Skin epidermis (tissue), 12 donors: ENCODE measurements at regions not wholly inside any gene's neighbourhood (a gene's known extent, or its start where the extent isn't known, plus 50 kb on each side); places are given as distances from the start of the nearest gene placed in this dataset.

Source experiments
- H3K27ac ChIP-seq, 21 experiments: fragments of 200-600 bp; sonication (generic) in 11 of 21; one replicate each; pipeline ENCODE4 v1.5.0; 2020; ENCODE audit warnings: mild to moderate bottlenecking in 3 of 21, inconsistent platforms in 2 of 21, moderate library complexity in 2 of 21
- H3K4me3 ChIP-seq, 7 experiments: fragments of 200-600 bp; sonication (generic) in 2 of 7; one replicate each; pipeline ENCODE4 v1.5.0; 2020; ENCODE audit warnings: inconsistent platforms in 2 of 7, mild to moderate bottlenecking in 2 of 7, moderate library complexity in 1 of 7

DNA sequence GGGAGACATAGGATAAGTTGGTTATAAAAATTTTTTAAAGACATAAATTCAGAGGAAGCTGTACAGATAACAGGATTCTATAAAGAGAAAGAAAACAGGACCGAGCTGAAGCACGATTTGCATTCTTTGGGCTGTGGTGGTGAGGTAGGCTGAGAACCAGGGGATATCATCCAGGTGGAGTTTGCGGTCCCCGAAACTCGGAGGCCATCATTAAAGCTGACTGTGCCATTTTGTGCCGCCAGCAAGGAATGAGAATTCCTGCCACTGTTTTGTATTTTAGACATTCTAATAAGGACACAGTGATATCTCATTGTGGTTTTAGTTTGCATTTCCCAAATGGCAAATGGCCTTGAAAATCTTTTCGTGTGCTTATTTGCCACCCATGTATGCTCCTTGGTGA is 197.9 kb downstream of the IRF8 start:
- Histone ChIP-seq H3K27ac (no peak overlapping the region), H3K4me3 (no peak overlapping the region)

DNA sequence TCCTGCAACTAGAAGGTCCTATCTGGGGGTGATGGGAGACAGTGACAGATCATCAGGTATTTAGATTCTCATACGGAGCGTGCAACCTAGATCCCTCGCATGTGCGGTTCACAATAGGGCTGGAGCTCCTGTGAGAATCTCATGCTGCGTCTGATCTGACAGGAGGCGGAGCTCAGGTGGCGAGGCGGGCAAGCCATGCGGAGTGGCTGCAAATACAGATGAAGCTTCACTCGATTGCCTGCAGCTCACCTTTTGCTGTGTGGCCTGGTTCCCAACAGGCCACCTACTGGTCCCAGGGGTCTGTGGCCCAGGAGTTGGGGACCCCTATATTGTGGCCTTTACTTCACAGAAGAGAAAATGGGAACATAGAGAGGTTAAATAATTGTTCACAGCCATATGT is 200.4 kb downstream of the IRF8 start:
- H3K4me3 ChIP-seq, result no peak overlapping the region
- no peak overlapping the region for H3K27ac ChIP-seq

DNA sequence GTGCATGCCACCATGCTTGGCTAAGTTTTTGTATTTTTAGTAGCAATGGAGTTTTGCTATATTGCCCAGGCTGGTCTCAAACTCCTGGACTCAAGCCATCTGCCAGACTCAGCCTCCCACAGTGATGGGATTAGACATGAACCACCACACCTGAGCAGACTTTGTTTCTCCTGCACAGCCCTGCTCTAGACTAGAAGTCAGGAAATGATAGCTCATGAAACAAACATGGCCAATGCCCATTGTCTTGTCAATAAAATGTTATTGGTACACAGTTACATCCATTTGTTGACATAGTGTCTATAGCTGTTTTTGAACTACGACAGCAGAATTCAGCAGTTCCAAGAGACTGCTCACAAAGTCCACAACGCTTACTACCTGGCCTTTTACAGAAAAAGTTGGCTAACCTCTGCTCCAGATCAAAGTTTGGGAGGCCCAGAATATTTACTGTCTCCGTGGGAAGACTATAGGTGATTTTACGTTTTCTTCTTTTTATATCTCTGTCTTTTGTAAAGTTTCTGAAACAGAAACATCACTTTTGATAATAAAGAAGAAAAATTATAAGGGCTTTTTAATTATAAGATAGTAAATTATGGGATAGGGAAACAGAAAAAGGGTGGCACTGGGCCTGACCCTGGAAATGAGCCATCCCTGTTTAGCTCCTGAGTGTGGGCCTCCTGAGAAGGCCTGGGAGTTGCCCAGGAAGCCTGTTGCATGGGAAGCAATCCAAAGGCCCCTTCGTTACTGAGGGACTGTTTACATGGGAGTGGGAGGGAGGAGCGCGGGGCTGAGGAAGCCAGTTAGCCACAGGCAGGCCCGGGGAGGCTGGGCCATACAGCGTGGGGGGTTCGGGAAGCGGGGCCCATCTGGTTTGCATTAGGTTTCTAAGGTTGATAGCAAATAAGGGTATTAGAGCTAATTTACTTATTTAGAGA is 201.5 kb downstream of the IRF8 start:
- Histone ChIP-seq H3K27ac (no peak overlapping the region), H3K4me3 (no peak overlapping the region)

DNA sequence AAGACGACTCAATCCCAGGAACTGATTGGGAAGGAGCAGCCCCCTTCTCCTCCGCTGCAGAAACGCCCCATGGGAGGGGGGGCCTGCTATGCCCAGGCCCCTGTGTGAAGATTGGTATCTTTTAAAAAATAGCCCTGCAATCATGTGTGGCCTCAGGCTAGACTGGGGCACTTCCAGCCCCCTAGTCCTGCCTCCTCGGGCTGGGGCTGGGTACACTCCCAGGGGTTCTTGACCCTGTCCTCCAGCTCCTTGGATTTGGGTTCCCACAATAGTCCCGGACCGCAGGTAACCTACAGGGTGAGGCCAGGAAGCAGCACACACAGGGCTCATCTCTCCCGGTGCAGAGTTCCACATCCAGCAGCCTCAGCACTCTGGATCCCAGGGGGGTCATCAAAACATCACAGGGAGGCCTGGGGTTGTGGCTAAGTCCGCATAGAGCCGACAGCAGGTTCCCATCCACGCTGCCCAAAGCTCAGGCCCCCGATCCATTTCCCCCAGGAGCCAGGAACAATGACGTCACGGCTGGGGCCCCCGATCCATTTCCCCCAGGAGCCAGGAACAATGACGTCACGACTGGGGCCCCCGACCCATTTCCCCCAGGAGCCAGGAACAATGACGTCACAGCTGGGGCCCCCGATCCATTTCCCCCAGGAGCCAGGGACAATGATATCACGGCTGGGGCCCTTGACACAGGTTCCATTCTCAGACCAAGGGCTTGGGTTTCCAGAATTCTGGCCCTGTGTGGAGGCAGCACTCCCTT is 202.4 kb downstream of the IRF8 start:
- no peak overlapping the region for H3K27ac ChIP-seq
- H3K4me3 ChIP-seq, result no peak overlapping the region

DNA sequence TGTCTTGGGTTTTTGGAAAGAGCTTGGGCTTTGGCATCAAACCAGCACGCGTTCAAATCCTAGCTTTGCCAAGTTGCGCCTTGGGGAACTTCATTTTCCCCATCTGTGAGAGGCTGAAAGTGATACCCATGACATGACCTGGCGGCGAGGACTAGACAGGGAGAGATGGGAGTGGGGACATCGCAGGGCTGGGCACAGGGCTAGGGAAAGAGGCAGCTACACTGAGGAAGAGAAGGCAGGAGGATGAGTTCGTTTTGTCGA is 202.9 kb downstream of the IRF8 start:
- no peak overlapping the region for H3K27ac ChIP-seq
- H3K4me3 ChIP-seq, result no peak overlapping the region

DNA sequence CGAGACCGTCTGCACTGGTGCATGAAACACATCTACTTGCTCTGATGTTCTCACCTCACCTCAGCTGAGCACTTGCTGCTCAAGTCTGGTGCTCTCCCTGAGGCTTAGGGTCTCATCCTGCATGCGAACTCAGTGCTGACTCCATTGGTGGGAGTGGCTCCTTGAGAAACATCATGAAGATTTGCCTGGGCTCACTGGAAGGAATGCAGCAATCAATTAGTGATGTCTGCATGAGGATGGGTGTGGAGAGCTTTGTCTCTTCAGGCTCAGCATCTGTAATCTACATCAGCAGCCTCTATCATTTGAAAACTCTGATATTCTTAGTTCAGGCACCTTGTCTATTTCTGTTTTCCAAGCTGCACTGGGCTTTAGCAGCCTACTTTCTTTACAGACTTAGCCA is 204.4 kb downstream of the IRF8 start:
- no peak overlapping the region for H3K27ac ChIP-seq
- no peak overlapping the region for H3K4me3 ChIP-seq

DNA sequence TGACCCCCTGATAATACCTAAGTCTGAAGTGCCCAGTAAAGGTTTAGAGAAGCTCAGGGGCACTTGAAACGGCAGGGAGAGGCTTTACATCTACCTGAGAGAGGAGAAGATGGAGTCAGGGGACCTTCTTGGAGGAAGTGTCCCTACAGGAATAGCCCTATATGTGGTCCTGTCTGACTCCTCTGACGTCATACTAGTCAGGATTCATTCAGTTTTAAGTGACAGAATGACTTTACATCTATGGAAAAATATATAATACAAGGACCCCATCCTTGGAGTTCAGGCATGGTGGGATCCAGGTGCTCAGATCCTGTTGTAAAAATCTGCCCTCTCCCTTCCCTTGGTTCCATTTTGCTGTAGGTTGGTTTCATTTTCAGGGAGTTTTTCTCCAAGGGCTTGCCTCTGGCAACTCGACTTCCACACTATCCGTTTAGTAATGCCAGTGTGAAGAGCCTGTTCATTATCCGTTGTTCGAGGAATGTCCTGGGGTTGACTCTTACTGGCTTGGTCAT is 205.6 kb downstream of the IRF8 start:
- H3K4me3 ChIP-seq, result no peak overlapping the region
- no peak overlapping the region for H3K27ac ChIP-seq

DNA sequence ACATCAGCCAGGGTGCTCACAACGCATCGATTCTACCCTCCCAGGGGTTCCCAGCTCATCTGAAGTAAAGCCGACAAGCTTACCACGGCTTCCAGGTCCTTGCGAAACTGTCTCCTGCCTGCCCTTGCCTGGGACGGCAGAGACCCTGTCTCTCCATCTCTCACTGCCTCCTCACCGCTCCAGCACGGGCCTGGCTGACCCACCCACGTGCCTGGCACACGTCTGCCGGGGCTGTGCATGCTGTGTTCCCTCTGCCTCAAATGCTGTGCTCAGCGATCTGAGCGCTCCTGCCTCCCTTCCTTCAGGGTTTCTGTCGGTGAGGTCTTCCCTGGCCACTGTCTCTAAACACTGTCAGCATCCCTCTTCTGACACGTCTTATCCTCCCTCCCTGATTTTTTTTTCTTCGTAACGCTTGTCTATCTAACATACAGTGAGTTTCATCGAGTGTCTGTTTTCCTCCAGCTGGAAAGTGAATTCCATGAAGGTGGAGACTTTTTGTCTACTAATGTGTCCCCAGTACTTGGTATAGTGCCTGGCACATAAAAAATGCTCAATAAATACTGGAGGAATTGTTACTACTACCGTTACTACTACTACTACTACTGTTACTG is 208.4 kb downstream of the IRF8 start:
- Histone ChIP-seq H3K27ac (no peak overlapping the region), H3K4me3 (no peak overlapping the region)

DNA sequence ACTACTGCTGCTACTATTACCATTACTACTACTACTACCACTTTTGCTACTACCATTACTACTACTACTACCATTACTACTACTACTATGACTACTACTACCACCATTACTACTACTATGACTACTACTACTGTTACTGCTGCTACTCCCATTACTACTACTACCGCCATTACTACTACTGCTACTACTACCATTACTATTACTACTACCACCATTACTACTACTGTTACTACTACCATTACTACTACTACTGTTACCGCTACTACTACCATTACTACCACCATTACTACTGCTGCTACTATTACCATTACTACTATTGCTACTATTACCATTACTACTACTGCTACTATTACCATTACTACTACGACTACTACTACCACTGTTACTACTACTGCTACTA is 209.1 kb downstream of the IRF8 start:
- Histone ChIP-seq H3K27ac (no peak overlapping the region), H3K4me3 (no peak overlapping the region)

DNA sequence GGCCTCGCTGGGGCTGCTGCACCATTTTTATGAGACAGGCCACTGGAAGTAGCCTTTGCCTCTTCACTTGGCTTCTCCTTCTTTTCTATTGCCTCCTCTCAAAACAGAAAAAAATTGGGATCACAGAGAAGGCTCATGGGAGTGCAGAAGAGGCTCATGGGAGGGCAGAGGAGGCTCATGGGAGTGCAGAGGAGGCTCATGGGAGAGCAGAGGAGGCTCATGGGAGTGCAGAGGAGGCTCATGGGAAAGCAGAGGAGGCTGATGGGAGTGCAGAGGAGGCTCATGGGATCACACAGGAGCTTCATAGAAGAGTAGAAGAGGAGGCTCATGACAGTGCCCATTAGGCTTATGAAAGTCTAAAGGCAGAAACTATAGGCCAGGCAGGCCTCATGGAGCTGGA is 211.2 kb downstream of the IRF8 start:
- Histone ChIP-seq H3K4me3 (no peak overlapping the region), H3K27ac (no peak overlapping the region)

DNA sequence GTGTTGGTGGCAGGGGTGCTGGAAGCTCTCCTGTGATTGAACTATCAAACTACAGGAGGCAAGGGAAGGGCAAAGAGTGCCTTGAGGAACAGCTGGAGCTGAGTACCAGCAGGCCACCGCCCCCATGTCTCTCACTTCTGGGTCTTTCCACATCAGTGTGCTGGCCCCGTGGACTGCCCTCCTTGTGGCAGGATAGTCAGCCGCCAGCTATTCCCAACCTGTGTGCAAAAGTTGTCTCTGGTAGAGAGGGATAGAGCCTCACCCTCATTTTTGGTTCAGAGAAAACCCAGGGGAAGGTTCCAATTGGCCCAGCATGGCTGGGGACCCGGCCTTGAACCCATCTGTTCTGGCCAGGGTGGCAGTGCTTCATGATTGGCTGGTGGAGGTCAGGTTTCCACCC is 211.8 kb downstream of the IRF8 start:
- no peak overlapping the region for H3K4me3 ChIP-seq
- no peak overlapping the region for H3K27ac ChIP-seq

DNA sequence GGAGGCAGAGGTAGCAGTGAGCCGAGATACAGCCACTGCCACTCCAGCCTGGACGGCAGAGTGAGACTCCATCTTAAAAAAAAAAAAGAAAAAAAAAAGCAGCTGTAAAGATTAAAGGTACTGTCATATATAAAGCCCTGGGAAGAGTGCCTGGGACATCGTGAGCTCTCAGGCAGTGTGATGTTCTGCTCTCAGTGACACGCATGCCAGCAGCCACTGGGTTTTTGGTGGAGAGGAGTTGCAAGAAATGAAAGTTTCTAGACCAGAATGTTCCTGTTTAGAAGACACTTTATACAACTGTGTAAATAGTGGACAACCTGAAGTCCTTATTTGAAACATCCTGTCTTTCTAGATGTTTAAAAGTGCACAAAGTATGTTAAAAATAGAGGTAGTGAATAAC is 213.2 kb downstream of the IRF8 start:
- H3K27ac ChIP-seq, result no peak overlapping the region
- no peak overlapping the region for H3K4me3 ChIP-seq

DNA sequence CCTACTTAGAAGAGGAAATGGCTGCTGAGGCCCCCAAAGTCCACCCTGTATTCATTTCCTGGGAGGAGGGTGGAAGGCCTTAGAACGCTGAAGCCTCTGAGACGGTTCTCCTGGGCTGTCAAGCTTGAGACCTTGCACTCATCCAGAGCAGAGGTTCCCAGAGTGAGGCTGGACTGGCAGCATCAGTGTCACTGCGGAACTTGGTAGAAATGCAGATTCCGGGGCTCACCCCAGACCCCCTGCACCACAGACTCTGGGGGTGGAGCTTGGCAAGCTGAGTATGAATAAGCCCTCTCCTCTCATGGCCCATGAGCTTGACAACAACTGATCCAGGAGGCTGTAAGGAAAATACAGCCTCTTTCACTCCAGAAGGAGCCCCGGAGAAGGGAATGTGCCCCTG is 218.3 kb downstream of the IRF8 start:
- Histone ChIP-seq H3K27ac (no peak overlapping the region), H3K4me3 (no peak overlapping the region)

DNA sequence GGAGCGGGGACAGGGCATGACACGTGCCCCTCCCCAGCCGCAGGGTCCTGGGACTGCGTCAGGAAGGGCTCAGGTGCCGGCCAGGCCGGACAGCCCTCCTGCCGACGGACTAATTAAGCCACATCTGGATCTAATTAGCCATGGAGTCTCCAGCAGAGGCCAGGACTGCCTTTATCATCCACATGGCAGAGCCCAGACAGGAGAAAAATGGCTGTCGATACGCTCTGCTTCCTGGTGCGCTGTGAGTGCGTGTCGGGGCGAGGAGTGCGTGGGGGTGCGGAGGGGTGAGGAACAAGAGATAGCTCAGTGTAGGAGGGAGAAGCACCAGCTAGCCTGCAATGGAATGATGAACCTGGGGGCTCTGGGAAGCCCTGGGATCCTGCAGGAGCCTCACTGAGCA is 218.8 kb downstream of the IRF8 start:
- no peak overlapping the region for H3K27ac ChIP-seq
- H3K4me3 ChIP-seq, result no peak overlapping the region

DNA sequence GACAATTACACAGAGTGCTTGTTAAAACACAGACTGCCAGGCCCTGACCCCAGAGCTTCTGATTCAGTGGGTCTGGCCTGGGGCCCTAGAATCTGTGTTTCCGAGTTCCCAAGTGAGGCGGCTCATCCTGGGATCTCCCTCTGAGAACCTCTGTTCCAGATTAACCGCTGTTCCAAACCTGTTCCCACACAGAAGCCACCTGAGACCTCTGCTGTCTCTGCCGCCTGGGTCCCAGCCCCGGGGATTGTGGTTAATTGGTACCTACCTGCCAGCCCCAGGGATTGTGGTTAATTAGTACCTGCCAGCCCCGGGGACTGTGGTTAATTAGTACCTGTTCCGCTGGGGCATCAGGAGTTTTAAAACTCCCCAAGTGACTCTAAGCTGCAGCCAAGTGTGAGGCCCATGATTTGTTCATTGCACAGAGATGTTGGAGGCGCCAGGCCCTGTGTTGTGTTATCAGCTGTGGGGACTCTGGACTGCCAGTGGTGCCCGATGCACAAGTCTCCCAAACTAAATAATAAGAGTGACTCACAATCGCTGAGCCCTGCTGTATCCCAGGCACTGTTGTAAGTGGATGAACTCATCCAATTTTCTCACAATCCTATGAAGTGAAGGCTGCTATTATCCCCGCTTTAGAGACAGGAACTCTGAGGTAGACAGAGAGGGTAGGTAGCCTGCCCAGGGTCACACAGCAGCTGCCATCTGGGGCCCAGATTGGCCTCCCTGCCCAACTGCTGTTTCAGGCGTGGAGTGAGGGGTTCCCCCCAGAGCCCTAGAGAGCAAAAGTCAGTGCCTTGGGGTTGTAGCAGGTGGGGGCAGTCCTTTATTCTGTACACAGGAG is 219.7 kb downstream of the IRF8 start:
- H3K27ac ChIP-seq, result no peak overlapping the region
- H3K4me3 ChIP-seq, result no peak overlapping the region

DNA sequence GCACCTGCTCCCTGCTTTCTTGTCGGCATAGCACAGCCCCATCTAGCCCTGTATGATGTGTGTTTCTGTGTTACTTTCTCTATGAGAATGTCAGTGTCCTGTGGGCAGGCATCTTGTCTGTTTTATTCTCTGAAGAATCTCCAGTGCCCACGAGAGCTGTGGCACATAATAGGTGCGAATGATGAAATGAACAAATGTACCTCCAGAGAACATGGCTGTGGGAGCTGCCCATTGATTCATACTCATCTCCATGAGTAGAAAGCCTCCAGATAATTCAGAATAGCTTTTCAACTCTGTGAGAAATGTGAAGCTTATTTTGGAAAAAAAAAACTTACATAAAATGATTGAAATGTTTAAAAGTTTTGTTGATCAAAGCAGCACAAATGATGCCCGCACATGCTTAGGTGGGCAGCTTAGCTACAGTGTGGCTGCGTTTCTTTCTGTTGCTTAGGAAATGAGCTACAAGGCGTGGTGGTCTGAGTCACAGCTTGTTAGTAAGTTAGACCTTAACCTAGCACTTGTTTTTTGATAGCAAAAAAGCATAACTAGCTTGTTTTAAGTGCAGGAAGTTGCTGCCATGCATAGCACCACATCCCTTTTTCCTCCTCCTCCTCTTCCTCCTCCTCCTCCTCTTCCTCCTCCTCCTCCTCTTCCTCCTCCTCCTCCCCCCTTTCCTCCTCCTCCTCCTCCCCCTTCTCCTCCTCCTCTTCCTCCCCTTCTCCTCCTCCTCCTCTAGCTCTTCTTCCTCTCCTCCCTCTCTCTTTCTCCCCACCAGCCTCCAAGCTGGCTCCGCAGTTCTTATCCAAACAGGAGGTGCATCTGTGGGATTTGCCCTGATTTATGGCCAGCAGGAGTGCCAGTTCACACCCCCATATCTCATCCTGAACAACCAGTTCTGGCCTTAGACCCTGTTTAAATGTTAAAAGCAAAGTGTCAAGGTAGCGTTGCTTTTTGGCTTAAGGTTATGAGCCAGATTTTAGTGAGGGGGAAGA is 221.5 kb downstream of the IRF8 start:
- no peak overlapping the region for H3K27ac ChIP-seq
- H3K4me3 ChIP-seq, result no peak overlapping the region

DNA sequence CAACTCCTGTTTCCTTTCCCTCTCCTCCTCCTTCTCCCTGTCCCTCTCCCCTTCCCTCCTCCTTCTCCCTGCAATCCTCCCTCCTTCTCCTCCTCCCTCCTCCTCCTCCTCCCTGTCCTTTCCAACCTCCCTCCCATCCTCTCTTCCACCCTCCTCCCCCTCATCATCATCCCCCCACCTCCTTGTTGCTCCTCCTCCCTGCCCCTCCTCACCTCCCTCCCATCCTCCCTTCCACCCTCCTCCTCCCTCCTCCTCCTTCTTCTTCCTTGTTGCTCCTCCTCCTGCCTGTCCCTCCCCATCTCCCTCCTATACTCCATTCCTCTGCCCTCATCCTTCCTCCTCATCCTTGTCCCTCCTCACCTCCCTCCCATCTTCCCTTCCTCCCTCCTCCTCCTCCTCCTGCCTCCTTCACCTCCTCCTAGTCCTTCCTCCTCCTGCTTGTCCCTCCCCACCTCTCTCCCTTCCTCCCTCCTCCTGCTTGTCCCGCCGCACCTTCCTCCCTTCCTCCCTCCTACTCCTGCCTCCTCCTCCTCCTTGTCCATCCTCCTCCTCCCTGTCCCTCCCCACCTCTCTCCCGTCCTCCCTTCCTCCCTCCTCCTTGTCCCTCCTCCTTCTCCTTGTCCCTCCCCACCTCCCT is 222.5 kb downstream of the IRF8 start:
- no peak overlapping the region for H3K4me3 ChIP-seq

DNA sequence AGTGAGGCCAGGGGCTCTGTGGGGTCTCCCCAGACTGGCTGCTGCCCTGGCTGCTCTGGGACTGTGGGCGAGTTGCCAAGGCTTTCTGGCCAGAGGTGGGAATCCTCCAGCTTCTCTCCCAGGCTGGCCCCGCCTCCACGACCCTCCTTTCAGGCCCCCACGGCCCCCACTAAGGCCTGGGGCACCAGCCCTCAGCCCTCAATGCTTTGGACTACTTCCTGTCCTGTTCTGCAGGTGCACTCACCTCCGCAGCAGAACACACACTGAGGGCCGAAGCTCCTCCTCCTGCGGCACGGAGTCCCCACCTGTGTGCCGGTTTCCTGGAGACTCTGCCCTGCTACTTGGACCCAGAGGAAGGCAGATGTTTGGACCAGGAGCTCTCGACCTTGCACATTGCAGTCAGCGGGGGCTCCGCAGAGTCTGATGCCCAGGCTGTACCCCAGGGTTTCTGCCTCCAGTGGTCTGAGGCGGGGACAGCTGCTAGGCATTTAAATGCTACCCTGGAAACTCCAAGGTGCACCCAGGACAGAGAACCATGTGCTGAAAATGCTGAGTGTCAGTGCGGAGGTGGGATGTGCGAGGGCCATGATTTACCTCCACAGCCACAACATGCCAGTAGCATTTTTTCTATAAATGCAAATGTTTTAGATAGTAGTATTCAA is 223.8 kb downstream of the IRF8 start:
- Histone ChIP-seq H3K27ac (no peak overlapping the region), H3K4me3 (no peak overlapping the region)

More for the DNA sequence above, 222.5 kb downstream of the IRF8 start:
- H3K27ac ChIP-seq, result no peak overlapping the region
